Esophagus muscularis mucosa (tissue), 4 donors: ENCODE measurements at regions not wholly inside any gene's neighbourhood (a gene's known extent, or its start where the extent isn't known, plus 50 kb on each side); places are given as distances from the start of the nearest gene placed in this dataset.
A peak's percentile ranks its signal among the peaks of the same experiment; 100 is the strongest.

Source experiments
- DNase-seq: peaks from one replicate; pipeline ENCODE4 v3.0.0-alpha.2; 2017; ENCODE audit errors: extremely low spot score
- H3K27ac ChIP-seq, 4 donors: fragments of 200-600 bp; sonication (generic); replicated peaks in 1 of 4; 1 replicate in 3 of 4; 2 replicates in 1 of 4; pipeline ENCODE4 v1.5.1; 2016 to 2019; ENCODE audit warnings: mild to moderate bottlenecking in 1 of 4
- H3K27me3 ChIP-seq, 4 donors: fragments of 200-600 bp; sonication (generic); one replicate each; pipeline versions ENCODE4 v1.5.1 to v1.6.0; 2016 to 2019
- H3K36me3 ChIP-seq, 4 donors: fragments of 200-600 bp; sonication (generic); one replicate each; pipeline ENCODE4 v1.5.1; 2016 to 2019
- H3K4me1 ChIP-seq, 4 donors: fragments of 200-600 bp; sonication (generic); one replicate each; pipeline ENCODE4 v1.5.1; 2016 to 2019
- H3K4me3 ChIP-seq, 4 donors: fragments of 200-600 bp; sonication (generic); 1 replicate in 2 of 4; 2 replicates in 2 of 4; pipeline ENCODE4 v1.5.1; 2016 to 2019; ENCODE audit warnings: mild to moderate bottlenecking in 4 of 4, moderate library complexity in 1 of 4
- H3K9me3 ChIP-seq, 4 donors: fragments of 200-600 bp; sonication (generic); 1 replicate in 3 of 4; 2 replicates in 1 of 4; pipeline ENCODE4 v1.5.1; 2016 to 2019
- CTCF ChIP-seq, 3 experiments: fragments of 200-600 bp in 2 of 3; fragments of 450-650 bp in 1 of 3; sonication (generic) in 2 of 3; IDR thresholded peaks; one replicate each; pipeline ENCODE4 v1.5.1; 2017 to 2019; ENCODE audit warnings: antibody characterized with exemption in 3 of 3, mild to moderate bottlenecking in 2 of 3, moderate library complexity in 1 of 3
- EP300 ChIP-seq: sonication (generic); formaldehyde crosslinking; IDR thresholded peaks from one replicate; pipeline ENCODE4 v1.6.1; 2017; ENCODE audit warnings: antibody characterized with exemption
- POLR2A ChIP-seq: fragments of 450-650 bp; IDR thresholded peaks from one replicate; pipeline ENCODE4 v1.6.1; 2017; ENCODE audit warnings: antibody characterized with exemption, moderate library complexity, mild to moderate bottlenecking, low read depth
- POLR2AphosphoS5 ChIP-seq, 2 donors: sonication (generic); formaldehyde crosslinking; IDR thresholded peaks; one replicate each; pipeline ENCODE4 v1.6.1; 2017; ENCODE audit warnings: antibody characterized with exemption in 2 of 2
- WGBS: methylation state at CpG from one replicate; pipeline ENCODE4 v1.1.5; 2018; 5-methylcytosine and 5-hydroxymethylcytosine counted together
- intact Hi-C: fragments of 100-400 bp; cut with DNase I; formaldehyde crosslinking; loops from one replicate; pipeline ENCODE4 v1.15.1; 2023

GRCh38 chr18:78199611-78200010 lies 780.0 kb upstream of the SALL3 start:
- 53% methylated on average over 4 of the region's 4 CpGs for WGBS
- DNase-seq: no peak
- TF ChIP-seq POLR2AphosphoS5 (IDR thresholded peaks at IDR 0.05) (no peak), CTCF (IDR thresholded peaks at IDR 0.05) (no peak), EP300 (no peak), POLR2A (no peak)
- H3K4me1 ChIP-seq: no peaks in the 10 kb centered on the region
- intact Hi-C loops: no loop called here
- no peaks in the 10 kb centered on the region for H3K27me3 ChIP-seq
- no peaks in the 10 kb centered on the region for H3K9me3 ChIP-seq
- no peak overlapping the region for H3K4me3 ChIP-seq
- H3K27ac ChIP-seq: no peak overlapping the region
- H3K36me3 ChIP-seq: no peaks in the 10 kb centered on the region

DNA sequence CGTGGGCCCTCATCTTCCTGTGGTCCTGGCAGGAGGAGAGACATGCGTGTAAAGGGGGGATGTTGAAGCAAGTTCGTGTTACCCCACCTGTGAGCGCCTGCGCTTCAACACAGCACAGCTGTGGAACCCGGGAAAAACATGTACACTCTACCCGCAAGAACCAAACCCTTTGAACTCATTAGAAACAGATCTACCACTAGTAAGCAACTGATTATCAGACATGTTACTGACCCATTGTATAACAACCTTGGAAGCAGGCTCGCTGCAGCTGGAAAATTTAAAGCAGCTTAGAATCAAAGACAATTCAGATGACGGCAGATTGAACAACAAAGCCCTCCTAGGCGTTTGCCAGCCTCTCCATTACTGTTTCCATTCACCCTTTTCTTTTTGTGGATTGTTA lies 771.7 kb upstream of the SALL3 start:
- H3K36me3 ChIP-seq: no peaks in the 10 kb centered on the region
- no peaks in the 10 kb centered on the region for H3K4me1 ChIP-seq
- no peaks in the 10 kb centered on the region for H3K27me3 ChIP-seq
- intact Hi-C loops: no loop called here
- no peak overlapping the region for H3K4me3 ChIP-seq
- DNase-seq: no peak
- WGBS: 43% methylated on average over 10 of the region's 10 CpGs
- TF ChIP-seq CTCF (IDR thresholded peaks at IDR 0.05): no peak
- no peak for TF ChIP-seq POLR2AphosphoS5 (IDR thresholded peaks at IDR 0.05)
- TF ChIP-seq EP300: no peak
- no peak for TF ChIP-seq POLR2A
- no peaks in the 10 kb centered on the region for H3K9me3 ChIP-seq
- no peak overlapping the region for H3K27ac ChIP-seq

DNA sequence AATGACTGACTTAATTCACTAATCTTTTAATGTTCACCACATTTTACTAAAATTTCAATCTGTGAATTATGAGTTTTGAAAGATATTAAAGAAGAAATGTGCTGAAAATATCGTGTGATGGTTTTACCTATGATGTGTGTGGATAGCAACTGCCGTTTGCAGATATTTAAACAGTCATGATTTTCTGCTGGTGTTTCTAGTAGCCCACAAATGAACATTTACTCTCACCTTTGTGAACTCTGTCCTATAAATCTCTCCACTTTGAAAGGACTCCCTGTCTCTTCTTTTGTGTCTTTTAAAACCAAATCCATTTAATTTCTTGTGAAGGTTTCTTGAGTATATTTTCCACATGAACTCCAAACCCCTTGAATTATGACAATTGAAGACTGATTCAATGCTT lies 771.2 kb upstream of the SALL3 start:
- no peak for DNase-seq
- Histone ChIP-seq H3K4me3 (no peak overlapping the region), H3K4me1 (no peaks in the 10 kb centered on the region), H3K36me3 (no peaks in the 10 kb centered on the region), H3K9me3 (no peaks in the 10 kb centered on the region), H3K27ac (no peak overlapping the region), H3K27me3 (no peaks in the 10 kb centered on the region)
- intact Hi-C loops: no loop called here
- WGBS: 37% methylated on average over 2 of the region's 2 CpGs
- TF ChIP-seq POLR2AphosphoS5 (IDR thresholded peaks at IDR 0.05) (no peak), EP300 (no peak)

GRCh38 chr18:78213361-78213994 lies 766.1 kb upstream of the SALL3 start:
- H3K4me3 ChIP-seq: no peak overlapping the region
- intact Hi-C loops: no loop called here
- H3K9me3 ChIP-seq: no peaks in the 10 kb centered on the region
- TF ChIP-seq POLR2AphosphoS5 (IDR thresholded peaks at IDR 0.05): no peak
- TF ChIP-seq POLR2A: no peak
- TF ChIP-seq CTCF (IDR thresholded peaks at IDR 0.05): no peak
- no peak for TF ChIP-seq EP300
- H3K27ac ChIP-seq: no peak overlapping the region
- 75% methylated on average over 15 of the region's 15 CpGs for WGBS
- DNase-seq: peak; percentile 79
- H3K4me1 ChIP-seq: no peaks in the 10 kb centered on the region
- no peaks in the 10 kb centered on the region for H3K36me3 ChIP-seq
- H3K27me3 ChIP-seq: no peaks in the 10 kb centered on the region

GRCh38 chr18:78221496-78221895 lies 758.1 kb upstream of the SALL3 start:
- no peaks in the 10 kb centered on the region for H3K9me3 ChIP-seq
- peak; percentile 78 for DNase-seq
- whole genome bisulfite sequencing: 35% methylated on average over 10 of the region's 10 CpGs
- H3K27ac ChIP-seq: no peak overlapping the region
- no peak overlapping the region for H3K4me3 ChIP-seq
- no peaks in the 10 kb centered on the region for H3K36me3 ChIP-seq
- peaks cover 0 to 8% (median 0%) of the 10 kb centered on the region in 4 donors for H3K27me3 ChIP-seq
- intact Hi-C loops: no loop called here
- no peak for TF ChIP-seq POLR2A
- no peak for TF ChIP-seq EP300
- no peak for TF ChIP-seq CTCF (IDR thresholded peaks at IDR 0.05)
- no peak for TF ChIP-seq POLR2AphosphoS5 (IDR thresholded peaks at IDR 0.05)
- no peaks in the 10 kb centered on the region for H3K4me1 ChIP-seq
